HEK293 (cell line): ENCODE measurements at regions not wholly inside any gene's neighbourhood (a gene's known extent, or its start where the extent isn't known, plus 50 kb on each side); places are given as distances from the start of the nearest gene placed in this dataset.
"Not testable (repeated sequence)": the region's sequence is repeated elsewhere in the genome, so short reads cannot be mapped to it uniquely, and the experiment has no call there.

Experiments used
- SP2 ChIP-seq: fragments of 450-650 bp; formaldehyde crosslinking; IDR thresholded peaks from 2 replicates; pipeline ENCODE4 v1.5.1; 2016; ENCODE audit warnings: missing biosample characterization, missing genetic modification characterization
- TCF7L2 ChIP-seq: IDR thresholded peaks from 2 replicates; pipeline ENCODE4 v1.6.1; 2011; ENCODE audit warnings: low read depth, mild to moderate bottlenecking, inconsistent platforms, low read length, moderate library complexity, borderline replicate concordance
- ZFP41 ChIP-seq: fragments of 450-650 bp; formaldehyde crosslinking; IDR thresholded peaks from 2 replicates; pipeline ENCODE4 v1.5.1; 2016; ENCODE audit warnings: missing biosample characterization, missing genetic modification characterization, borderline replicate concordance
- ZNF157 ChIP-seq: fragments of 450-650 bp; formaldehyde crosslinking; IDR thresholded peaks from 2 replicates; pipeline ENCODE4 v1.5.1; 2016; ENCODE audit warnings: missing biosample characterization, missing genetic modification characterization
- ZNF211 ChIP-seq: fragments of 450-650 bp; formaldehyde crosslinking; IDR thresholded peaks from 2 replicates; pipeline ENCODE4 v1.5.1; 2016; ENCODE audit warnings: low read depth, missing biosample characterization, missing genetic modification characterization
- ZNF214 ChIP-seq: fragments of 450-650 bp; formaldehyde crosslinking; IDR thresholded peaks from 2 replicates; pipeline ENCODE4 v1.5.1; 2017; ENCODE audit warnings: missing biosample characterization, mild to moderate bottlenecking, missing genetic modification characterization, borderline replicate concordance

DNA sequence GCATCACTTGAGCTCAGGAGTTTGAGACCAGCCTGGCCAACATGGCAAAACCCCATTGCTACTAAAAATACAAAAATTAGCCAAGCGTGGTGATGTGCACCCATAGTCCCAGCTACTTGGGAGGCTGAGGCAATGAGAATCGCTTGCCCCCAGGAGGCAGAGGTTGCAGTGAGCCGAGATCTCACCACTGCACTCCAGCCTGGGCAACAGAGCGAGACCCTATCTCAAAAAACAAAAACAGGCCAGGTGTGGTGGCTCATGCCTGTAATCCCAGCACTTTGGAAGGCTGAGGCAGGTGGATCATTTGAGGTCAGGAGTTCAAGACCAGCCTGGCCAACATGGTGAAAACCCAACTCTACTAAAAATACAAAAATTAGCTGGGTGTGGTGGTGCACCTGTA, 89.6 kb upstream of the EPCAM start:
- TF ChIP-seq ZNF157 (tag by site-specific recombination); TCF7L2; ZNF214 (tag by site-specific recombination); ZNF211 (tag by site-specific recombination); SP2 (tag by site-specific recombination); ZFP41 (tag by site-specific recombination): not testable (repeated sequence)
